Endothelial cell of umbilical vein (primary cell): ENCODE measurements at regions not wholly inside any gene's neighbourhood (a gene's known extent, or its start where the extent isn't known, plus 50 kb on each side); places are given as distances from the start of the nearest gene placed in this dataset.

Experiments used
- BruUV-seq: library from RNA; stranded (reverse); fragments of 400-500 nt; replicated peaks from 2 replicates; lab custom pipeline; 2021; lab: Mats Ljungman, UMichigan
- CTCF ChIA-PET: fragments of 300-600, 350-600 bp; sonication (Branson Sonifier 250); formaldehyde crosslinking; loops from one replicate; lab custom pipeline; 2021; ENCODE audit warnings: antibody characterized with exemption, inconsistent platforms; lab: Charles Lee
- POLR2A ChIA-PET: fragments of 300-600, 350-600 bp; sonication (Branson Sonifier 250); formaldehyde crosslinking; loops from one replicate; lab custom pipeline; 2021; ENCODE audit warnings: antibody characterized with exemption, inconsistent platforms; lab: Charles Lee
- DNase-seq: peaks from one replicate; pipeline ENCODE4 v3.0.0-alpha.2; 2011; ENCODE audit warnings: low read depth, low spot score
- FAIRE-seq: peaks from 2 replicates; lab custom pipeline; 2011; peaks lifted over from hg19 to GRCh38; lab: Jason Lieb, UNC
- H2AFZ ChIP-seq: 2 replicates; pipeline ENCODE4 v1.6.0; 2012; ENCODE audit warnings: low read depth, low read length, control low read depth, inconsistent platforms
- H3K27ac ChIP-seq: 2 replicates; pipeline ENCODE4 v1.5.1; 2011; ENCODE audit warnings: low read depth, mild to moderate bottlenecking, control low read depth, low read length, moderate library complexity; ENCODE audit not compliant: insufficient read depth
- H3K27me3 ChIP-seq, 2 experiments: 2 replicates each; pipeline versions ENCODE4 v1.6.0 to v1.6.1; 2011; ENCODE audit warnings: low read length in 2 of 2, mixed read lengths in 1 of 2; ENCODE audit not compliant: control insufficient read depth in 2 of 2, insufficient read depth in 2 of 2
- H3K36me3 ChIP-seq, 2 experiments: 2 replicates in 1 of 2; 3 replicates in 1 of 2; pipeline ENCODE4 v1.5.1; 2011; ENCODE audit warnings: low read length in 2 of 2, mild to moderate bottlenecking in 1 of 2, moderate library complexity in 1 of 2; ENCODE audit not compliant: control insufficient read depth in 2 of 2, insufficient read depth in 2 of 2; ENCODE audit errors: extremely low read depth in 1 of 2
- H3K4me1 ChIP-seq: 3 replicates; pipeline ENCODE4 v1.5.1; 2011; ENCODE audit warnings: mild to moderate bottlenecking, low read length; ENCODE audit not compliant: control insufficient read depth, insufficient read depth; ENCODE audit errors: extremely low read depth
- H3K4me2 ChIP-seq: 2 replicates; pipeline ENCODE4 v1.6.1; 2011; ENCODE audit warnings: low read length, control low read depth, mixed read lengths; ENCODE audit not compliant: insufficient read depth
- H3K4me3 ChIP-seq, 3 experiments: fragments of 200-600 bp in 1 of 3; sonication (generic), shearing (Covaris generic) in 1 of 3; replicated peaks in 1 of 3; 2 replicates each; pipeline ENCODE4 v1.5.1; 2011 to 2016; ENCODE audit warnings: control low read depth in 3 of 3, low read length in 3 of 3, mild to moderate bottlenecking in 2 of 3, inconsistent platforms in 1 of 3, low read depth in 1 of 3, moderate library complexity in 1 of 3; ENCODE audit not compliant: insufficient read depth in 1 of 3
- H3K79me2 ChIP-seq: 2 replicates; pipeline ENCODE4 v1.6.0; 2012; ENCODE audit warnings: low read length, inconsistent platforms; ENCODE audit not compliant: control insufficient read depth, insufficient read depth
- H3K9ac ChIP-seq: replicated peaks from 2 replicates; pipeline ENCODE3; 2011; ENCODE audit warnings: low read length, control low read depth; ENCODE audit not compliant: insufficient read depth; ENCODE audit errors: extremely low read depth
- H3K9me1 ChIP-seq: replicated peaks from 3 replicates; pipeline ENCODE4 v1.6.0; 2011; ENCODE audit warnings: mild to moderate bottlenecking, low read length; ENCODE audit not compliant: control insufficient read depth, insufficient read depth; ENCODE audit errors: extremely low read depth
- H3K9me3 ChIP-seq: replicated peaks from 2 replicates; pipeline ENCODE4 v1.5.1; 2012; ENCODE audit warnings: low read length, inconsistent platforms; ENCODE audit not compliant: control insufficient read depth, insufficient read depth
- H4K20me1 ChIP-seq: replicated peaks from 2 replicates; pipeline ENCODE3; 2011; ENCODE audit warnings: mild to moderate bottlenecking, low read length; ENCODE audit not compliant: control insufficient read depth, insufficient read depth; ENCODE audit errors: extremely low read depth
- CTCF ChIP-seq, 2 donors: IDR thresholded peaks; 1 replicate in 1 of 2; 2 replicates in 1 of 2; pipeline ENCODE4 v1.5.1; 2011; ENCODE audit warnings: low read length in 2 of 2, mild to moderate bottlenecking in 2 of 2, moderate library complexity in 2 of 2, control low read depth in 1 of 2, inconsistent platforms in 1 of 2, low read depth in 1 of 2; ENCODE audit not compliant: insufficient read depth in 1 of 2; ENCODE audit errors: extremely low read depth in 1 of 2
- EZH2 ChIP-seq: IDR thresholded peaks from 2 replicates; pipeline ENCODE4 v1.6.1; 2012; ENCODE audit warnings: borderline replicate concordance, low read depth, mild to moderate bottlenecking, moderate library complexity, low read length, inconsistent platforms; ENCODE audit not compliant: severe bottlenecking
- FOS ChIP-seq: IDR thresholded peaks from 2 replicates; pipeline ENCODE4 v1.6.1; 2011; ENCODE audit warnings: mild to moderate bottlenecking, low read length, moderate library complexity, borderline replicate concordance; ENCODE audit not compliant: insufficient read depth
- GATA2 ChIP-seq: IDR thresholded peaks from 2 replicates; pipeline ENCODE4 v1.7.0; 2011; ENCODE audit warnings: low read depth, mild to moderate bottlenecking, moderate library complexity, mixed read lengths, low read length; ENCODE audit not compliant: insufficient read length, insufficient read depth
- JUN ChIP-seq: IDR thresholded peaks from 2 replicates; pipeline ENCODE4 v1.6.1; 2011; ENCODE audit warnings: borderline replicate concordance, low read depth; ENCODE audit not compliant: insufficient read length, insufficient read depth
- MAX ChIP-seq: IDR thresholded peaks from 2 replicates; pipeline ENCODE4 v1.6.1; 2011; ENCODE audit not compliant: insufficient read depth, insufficient read length
- MYC ChIP-seq: IDR thresholded peaks from one replicate; pipeline ENCODE4 v1.6.1; 2011; ENCODE audit warnings: mild to moderate bottlenecking, low read depth, low read length
- POLR2A ChIP-seq: IDR thresholded peaks from 2 replicates; pipeline ENCODE4 v1.6.1; 2012; ENCODE audit warnings: low read depth, mild to moderate bottlenecking, control low read depth, low read length
- POLR2AphosphoS5 ChIP-seq: IDR thresholded peaks from 2 replicates; pipeline ENCODE4 v1.6.1; 2012; ENCODE audit warnings: low read depth, mild to moderate bottlenecking, control low read depth, low read length, moderate library complexity; ENCODE audit not compliant: insufficient read depth
- dilution Hi-C: fragments of 300-500 bp; cut with MboI; formaldehyde crosslinking; loops from one replicate; pipeline ENCODE4 v1.15.0; 2019; ENCODE audit warnings: low sequenced_read_pairs; ENCODE audit not compliant: extremely low pct_ligation_motif_present
- intact Hi-C: fragments of 100-400 bp; cut with micrococcal nuclease; formaldehyde crosslinking; loops from one replicate; pipeline ENCODE4 v1.10.0; 2022

- H3K9me3 ChIP-seq = no peaks in the 10 kb centered on the region
- no peak overlapping the region for H3K4me2 ChIP-seq
- FAIRE-seq = no peak
- no peak for TF ChIP-seq MYC
- no peak for TF ChIP-seq CTCF (IDR thresholded peaks at IDR 0.05; ENCODE audit: extremely low read depth in 1 of 2, insufficient read depth in 1 of 2, low read depth in 1 of 2, low read length in 2 of 2)
- no peak for TF ChIP-seq MAX
- TF ChIP-seq GATA2 = no peak
- TF ChIP-seq JUN = no peak
- TF ChIP-seq FOS = no peak
- TF ChIP-seq POLR2AphosphoS5 = no peak
- no peak for TF ChIP-seq POLR2A
- no peak for TF ChIP-seq EZH2
- H3K36me3 ChIP-seq = no peaks in the 10 kb centered on the region
- no peaks in the 10 kb centered on the region for H3K4me1 ChIP-seq
- BruUV-seq = no TSS peak
- no peaks in the 10 kb centered on the region for H4K20me1 ChIP-seq
- POLR2A ChIA-PET = no interaction called here
- no peaks in the 10 kb centered on the region for H3K27me3 ChIP-seq
- no peaks in the 10 kb centered on the region for H3K9me1 ChIP-seq
- H3K9ac ChIP-seq = no peak overlapping the region
- dilution Hi-C loops = no loop called here
- no peak for DNase-seq
- no peak overlapping the region for H3K4me3 ChIP-seq
- intact Hi-C loops = no loop called here
- H3K79me2 ChIP-seq = no peaks in the 10 kb centered on the region
- no peak overlapping the region for H3K27ac ChIP-seq
- CTCF ChIA-PET = no interaction called here
- H2AFZ ChIP-seq = no peak overlapping the region
These were observed 537.1 kb downstream of the EPHA4 start for GRCh38 chr2:221034973-221035372.
